HCT116 (cell line): ENCODE measurements at regions not wholly inside any gene's neighbourhood (a gene's known extent, or its start where the extent isn't known, plus 50 kb on each side); places are given as distances from the start of the nearest gene placed in this dataset.

Source experiments
- ATF3 ChIP-seq: IDR thresholded peaks from 2 replicates; pipeline ENCODE4 v1.6.1; 2012
- EGR1 ChIP-seq: IDR thresholded peaks from 2 replicates; pipeline ENCODE4 v1.6.1; 2012; ENCODE audit warnings: low read depth
- EZH2 ChIP-seq: fragments of 200-600 bp; sonication (generic); IDR thresholded peaks from 2 replicates; pipeline ENCODE4 v1.6.1; 2017; ENCODE audit warnings: antibody characterized with exemption, mixed run types
- EZH2phosphoT487 ChIP-seq: fragments of 200-600 bp; IDR thresholded peaks from 2 replicates; pipeline ENCODE4 v1.6.1; 2018; ENCODE audit warnings: antibody characterized with exemption, borderline replicate concordance
- JUND ChIP-seq: IDR thresholded peaks from 2 replicates; pipeline ENCODE4 v1.6.1; 2012
- POLR2A ChIP-seq: IDR thresholded peaks from 2 replicates; pipeline ENCODE4 v1.7.0; 2011; ENCODE audit warnings: borderline replicate concordance; ENCODE audit not compliant: insufficient read depth, insufficient read length; ENCODE audit errors: extremely low read depth
- POLR2AphosphoS5 ChIP-seq: IDR thresholded peaks from 2 replicates; pipeline ENCODE4 v1.6.1; 2011; ENCODE audit warnings: mild to moderate bottlenecking, low read depth, low read length, moderate library complexity
- REST ChIP-seq: IDR thresholded peaks from 2 replicates; pipeline ENCODE4 v1.6.1; 2012; ENCODE audit warnings: low read depth
- SIN3A ChIP-seq: IDR thresholded peaks from 2 replicates; pipeline ENCODE4 v1.6.1; 2012; ENCODE audit warnings: low read depth
- TCF7L2 ChIP-seq: IDR thresholded peaks from 2 replicates; pipeline ENCODE4 v1.7.0; 2011; ENCODE audit warnings: borderline replicate concordance, inconsistent platforms; ENCODE audit not compliant: insufficient read depth, insufficient read length; ENCODE audit errors: extremely low read depth
- ZFX ChIP-seq: fragments of 450-650 bp; IDR thresholded peaks from 2 replicates; pipeline ENCODE4 v1.6.1; 2017
- ZNF274 ChIP-seq: fragments of 200-500 bp; sonication (Bioruptor generic); IDR thresholded peaks from 2 replicates; pipeline ENCODE4 v1.6.1; 2014; ENCODE audit warnings: mild to moderate bottlenecking, low read depth, low read length, inconsistent platforms
- TF ChIP-seq, protein P1 (sequence below), 3 experiments: fragments of 200-600 bp in 1 of 3; sonication (generic) in 1 of 3; IDR thresholded peaks in 2 of 3; conservative IDR thresholded peaks in 1 of 3; 2 replicates each; pipeline ENCODE4 v1.5.1; 2012 to 2017; ENCODE audit warnings: low read depth in 2 of 3, low read length in 2 of 3, antibody characterized with exemption in 1 of 3, borderline replicate concordance in 1 of 3, control low read depth in 1 of 3, mild to moderate bottlenecking in 1 of 3, mixed read lengths in 1 of 3, mixed run types in 1 of 3, moderate library complexity in 1 of 3; ENCODE audit not compliant: insufficient read depth in 1 of 3

GRCh38 chr15:62880278-62880677, 162.3 kb upstream of the TPM1 start:
- TF ChIP-seq POLR2AphosphoS5 (no peak), POLR2A (no peak), SIN3A (no peak), EGR1 (no peak), EZH2phosphoT487 (no peak), JUND (no peak), TCF7L2 (no peak), ZNF274 (no peak), ZFX (no peak), EZH2 (no peak), ATF3 (no peak), REST (no peak)
- TF ChIP-seq, protein P1, sequence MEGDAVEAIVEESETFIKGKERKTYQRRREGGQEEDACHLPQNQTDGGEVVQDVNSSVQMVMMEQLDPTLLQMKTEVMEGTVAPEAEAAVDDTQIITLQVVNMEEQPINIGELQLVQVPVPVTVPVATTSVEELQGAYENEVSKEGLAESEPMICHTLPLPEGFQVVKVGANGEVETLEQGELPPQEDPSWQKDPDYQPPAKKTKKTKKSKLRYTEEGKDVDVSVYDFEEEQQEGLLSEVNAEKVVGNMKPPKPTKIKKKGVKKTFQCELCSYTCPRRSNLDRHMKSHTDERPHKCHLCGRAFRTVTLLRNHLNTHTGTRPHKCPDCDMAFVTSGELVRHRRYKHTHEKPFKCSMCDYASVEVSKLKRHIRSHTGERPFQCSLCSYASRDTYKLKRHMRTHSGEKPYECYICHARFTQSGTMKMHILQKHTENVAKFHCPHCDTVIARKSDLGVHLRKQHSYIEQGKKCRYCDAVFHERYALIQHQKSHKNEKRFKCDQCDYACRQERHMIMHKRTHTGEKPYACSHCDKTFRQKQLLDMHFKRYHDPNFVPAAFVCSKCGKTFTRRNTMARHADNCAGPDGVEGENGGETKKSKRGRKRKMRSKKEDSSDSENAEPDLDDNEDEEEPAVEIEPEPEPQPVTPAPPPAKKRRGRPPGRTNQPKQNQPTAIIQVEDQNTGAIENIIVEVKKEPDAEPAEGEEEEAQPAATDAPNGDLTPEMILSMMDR (IDR thresholded peaks at IDR 0.05 in 2 of 3, conservative IDR thresholded peaks at IDR 0.05 in 1 of 3; ENCODE audit: borderline replicate concordance in 1 of 3, insufficient read depth in 1 of 3, low read depth in 2 of 3, low read length in 2 of 3): no peak
